Chondrocyte (in vitro differentiated cells): ENCODE measurements at regions not wholly inside any gene's neighbourhood (a gene's known extent, or its start where the extent isn't known, plus 50 kb on each side); places are given as distances from the start of the nearest gene placed in this dataset.
"Not testable (repeated sequence)": the region's sequence is repeated elsewhere in the genome, so short reads cannot be mapped to it uniquely, and the experiment has no call there.

Experiments used
- DNase-seq: peaks from one replicate; pipeline ENCODE4 v3.0.0; 2021; ENCODE audit warnings: mixed read lengths, low spot score
- H3K27ac Mint-ChIP-seq: one replicate; pipeline ENCODE4 v1.8.0; 2021; ENCODE audit warnings: mild to moderate bottlenecking, moderate library complexity, mixed read lengths; ENCODE audit not compliant: unreplicated experiment
- H3K27me3 Mint-ChIP-seq: 2 replicates; pipeline ENCODE4 v1.8.0; 2021; ENCODE audit warnings: low read depth, mixed read lengths
- H3K36me3 Mint-ChIP-seq: 2 replicates; pipeline ENCODE4 v1.8.0; 2021; ENCODE audit warnings: low read depth, mixed read lengths
- H3K4me1 Mint-ChIP-seq: 2 replicates; pipeline ENCODE4 v1.8.0; 2021; ENCODE audit warnings: low read depth, mild to moderate bottlenecking, mixed read lengths
- H3K4me3 Mint-ChIP-seq: one replicate; pipeline ENCODE4 v1.8.0; 2021; ENCODE audit warnings: mild to moderate bottlenecking, moderate library complexity, mixed read lengths; ENCODE audit not compliant: unreplicated experiment
- H3K9me3 Mint-ChIP-seq: 2 replicates; pipeline ENCODE4 v1.8.0; 2021; ENCODE audit warnings: low read depth, mixed read lengths
- CTCF ChIP-seq: fragments of 200-600 bp; sonication (generic); IDR thresholded peaks from 2 replicates; pipeline ENCODE4 v1.5.0; 2021; ENCODE audit warnings: antibody characterized with exemption, mild to moderate bottlenecking, moderate library complexity

GRCh38 chr2:118580107-118580506, 267.3 kb downstream of the EN1 start:
- H3K4me3 Mint-ChIP-seq, result no peak overlapping the region
- H3K27ac Mint-ChIP-seq, result no peak overlapping the region
- DNase-seq, result no peak
- TF ChIP-seq CTCF, result no peak
- no peaks in the 10 kb centered on the region for H3K4me1 Mint-ChIP-seq
- no peaks in the 10 kb centered on the region for H3K9me3 Mint-ChIP-seq
- H3K27me3 Mint-ChIP-seq, result peaks cover 13% of the 10 kb centered on the region
- no peaks in the 10 kb centered on the region for H3K36me3 Mint-ChIP-seq

- no peak for TF ChIP-seq CTCF
- no peaks in the 10 kb centered on the region for H3K9me3 Mint-ChIP-seq
- DNase-seq, result no peak
- H3K4me1 Mint-ChIP-seq, result no peaks in the 10 kb centered on the region
- H3K27ac Mint-ChIP-seq, result no peak overlapping the region
- no peaks in the 10 kb centered on the region for H3K36me3 Mint-ChIP-seq
- H3K27me3 Mint-ChIP-seq, result peaks cover 18% of the 10 kb centered on the region
- no peak overlapping the region for H3K4me3 Mint-ChIP-seq
Observed at GRCh38 chr2:118577202-118577601, 270.2 kb downstream of the EN1 start.

- no peak overlapping the region for H3K27ac Mint-ChIP-seq
- no peak overlapping the region for H3K4me3 Mint-ChIP-seq
- H3K9me3 Mint-ChIP-seq, result no peaks in the 10 kb centered on the region
- DNase-seq, result no peak
- no peak for TF ChIP-seq CTCF
- no peaks in the 10 kb centered on the region for H3K36me3 Mint-ChIP-seq
- H3K27me3 Mint-ChIP-seq, result peaks cover 18% of the 10 kb centered on the region
- no peaks in the 10 kb centered on the region for H3K4me1 Mint-ChIP-seq
Observed at GRCh38 chr2:118576109-118576855, 271.2 kb downstream of the EN1 start.

GRCh38 chr2:118572380-118572779, 275.1 kb downstream of the EN1 start:
- H3K27me3 Mint-ChIP-seq, H3K9me3 Mint-ChIP-seq, H3K27ac Mint-ChIP-seq, DNase-seq, H3K4me3 Mint-ChIP-seq, H3K36me3 Mint-ChIP-seq, H3K4me1 Mint-ChIP-seq: not testable (repeated sequence)

- no peak overlapping the region for H3K4me3 Mint-ChIP-seq
- no peaks in the 10 kb centered on the region for H3K4me1 Mint-ChIP-seq
- DNase-seq, result no peak
- no peak overlapping the region for H3K27ac Mint-ChIP-seq
- H3K27me3 Mint-ChIP-seq, result peaks cover 14% of the 10 kb centered on the region
- no peaks in the 10 kb centered on the region for H3K9me3 Mint-ChIP-seq
- TF ChIP-seq CTCF, result no peak
- no peaks in the 10 kb centered on the region for H3K36me3 Mint-ChIP-seq
Observed at GRCh38 chr2:118569876-118570535, 277.4 kb downstream of the EN1 start.
